Ammon's horn (tissue), 1 donor: ENCODE measurements at regions not wholly inside any gene's neighbourhood (a gene's known extent, or its start where the extent isn't known, plus 50 kb on each side); places are given as distances from the start of the nearest gene placed in this dataset.
"Not testable (repeated sequence)": the region's sequence is repeated elsewhere in the genome, so short reads cannot be mapped to it uniquely, and the experiment has no call there.

Experiments used
- DNase-seq: peaks from one replicate; pipeline ENCODE4 v3.0.0-alpha.2; 2016; ENCODE audit warnings: low spot score

- no peak for DNase-seq
These were observed 90.9 kb upstream of the FAT1 start for GRCh38 chr4:186814535-186815070.

GRCh38 chr4:186819342-186820086, 95.9 kb upstream of the FAT1 start:
- no peak for DNase-seq

GRCh38 chr4:186820391-186820891, 96.8 kb upstream of the FAT1 start:
- no peak for DNase-seq

- peak; percentile 53 for DNase-seq
These were observed 100.3 kb upstream of the FAT1 start for GRCh38 chr4:186823989-186824388.

GRCh38 chr4:186825069-186825468, 101.4 kb upstream of the FAT1 start:
- DNase-seq: no peak

- DNase-seq: no peak
These were observed 102.3 kb upstream of the FAT1 start for GRCh38 chr4:186826006-186826405.

- DNase-seq: no peak
These were observed 103.3 kb upstream of the FAT1 start for GRCh38 chr4:186826846-186827533.

GRCh38 chr4:186827534-186827897, 103.9 kb upstream of the FAT1 start:
- DNase-seq: no peak

- no peak for DNase-seq
These were observed 105.4 kb upstream of the FAT1 start for GRCh38 chr4:186829097-186829496.

GRCh38 chr4:186829740-186830449, 106.2 kb upstream of the FAT1 start:
- no peak for DNase-seq

GRCh38 chr4:186831574-186831973, 107.9 kb upstream of the FAT1 start:
- DNase-seq: no peak

GRCh38 chr4:186832906-186833305, 109.2 kb upstream of the FAT1 start:
- no peak for DNase-seq

GRCh38 chr4:186837463-186837862, 113.8 kb upstream of the FAT1 start:
- not testable (repeated sequence) for DNase-seq

GRCh38 chr4:186838295-186838694, 114.6 kb upstream of the FAT1 start:
- DNase-seq: no peak

GRCh38 chr4:186839122-186840037, 115.7 kb upstream of the FAT1 start:
- no peak for DNase-seq

- no peak for DNase-seq
These were observed 116.6 kb upstream of the FAT1 start for GRCh38 chr4:186840222-186840701.

GRCh38 chr4:186840771-186841301, 117.2 kb upstream of the FAT1 start:
- no peak for DNase-seq

GRCh38 chr4:186844059-186844681, 120.5 kb upstream of the FAT1 start:
- no peak for DNase-seq

GRCh38 chr4:186845137-186845842, 121.6 kb upstream of the FAT1 start:
- DNase-seq: no peak

- DNase-seq: no peak
These were observed 122.8 kb upstream of the FAT1 start for GRCh38 chr4:186846426-186846825.
